GM21515 (cell line): ENCODE measurements at regions not wholly inside any gene's neighbourhood (a gene's known extent, or its start where the extent isn't known, plus 50 kb on each side); places are given as distances from the start of the nearest gene placed in this dataset.
"Not testable (repeated sequence)": the region's sequence is repeated elsewhere in the genome, so short reads cannot be mapped to it uniquely, and the experiment has no call there.

Experiments
- ATAC-seq: cut with Tn5 transposase; IDR thresholded peaks from one replicate; pipeline ENCODE4 v1.9.1; 2021; ENCODE audit not compliant: unreplicated experiment

GRCh38 chr2:89280536-89280935 lies 589.1 kb downstream of the RPIA start:
- not testable (repeated sequence) for ATAC-seq

GRCh38 chr2:89286448-89287080 lies 595.1 kb downstream of the RPIA start:
- not testable (repeated sequence) for ATAC-seq

DNA sequence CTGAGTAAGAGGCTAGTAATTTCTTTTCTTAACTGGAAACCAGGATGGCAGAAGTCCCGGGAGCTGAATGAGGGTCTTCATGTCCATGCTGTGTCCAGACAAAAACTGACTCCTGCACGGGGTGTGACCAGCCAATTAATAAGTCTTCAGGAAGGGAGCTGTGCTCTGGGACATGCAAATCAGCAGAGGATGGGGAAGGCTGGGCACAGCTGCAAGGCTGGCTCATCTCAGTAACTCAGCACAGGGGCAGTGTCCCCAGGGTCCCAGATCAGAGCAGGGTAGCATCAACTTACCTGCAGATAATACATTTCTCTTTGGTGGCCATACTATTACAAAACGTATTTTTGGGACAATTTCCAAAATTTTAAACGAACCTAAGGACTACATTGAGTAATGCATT lies 595.6 kb downstream of the RPIA start:
- ATAC-seq = not testable (repeated sequence)

DNA sequence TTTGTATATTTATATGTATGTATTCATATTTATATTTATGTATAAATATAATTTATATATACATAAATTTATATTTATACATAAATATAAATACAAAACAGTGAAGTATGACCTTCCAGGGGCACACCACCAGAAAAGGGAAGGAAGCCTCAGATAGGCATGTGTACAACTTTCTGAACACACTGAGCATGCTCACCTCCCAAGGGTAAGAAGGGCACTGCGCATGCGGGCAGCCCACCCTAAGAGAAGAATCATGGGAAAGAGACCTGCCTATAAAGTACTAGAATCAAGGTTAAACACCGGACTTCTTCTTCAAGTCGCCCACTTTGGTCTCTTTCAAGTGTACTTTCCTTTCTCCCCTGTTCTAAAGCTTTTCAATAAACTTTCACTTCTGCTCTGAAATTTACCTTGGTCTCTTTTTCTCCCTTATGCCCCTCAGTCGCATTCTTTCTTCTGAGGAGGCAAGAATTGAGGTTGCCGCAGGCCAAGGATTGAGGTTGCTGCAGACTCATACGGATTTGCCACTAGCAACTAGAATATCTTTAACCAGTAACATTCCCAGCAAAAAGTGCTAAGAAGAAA lies 600.3 kb downstream of the RPIA start:
- not testable (repeated sequence) for ATAC-seq

- not testable (repeated sequence) for ATAC-seq
These were observed 601.9 kb downstream of the RPIA start for GRCh38 chr2:89293399-89293798.

GRCh38 chr2:89294335-89294734 lies 602.9 kb downstream of the RPIA start:
- ATAC-seq = not testable (repeated sequence)

- not testable (repeated sequence) for ATAC-seq
These were observed 605.4 kb downstream of the RPIA start for GRCh38 chr2:89296820-89297398.

DNA sequence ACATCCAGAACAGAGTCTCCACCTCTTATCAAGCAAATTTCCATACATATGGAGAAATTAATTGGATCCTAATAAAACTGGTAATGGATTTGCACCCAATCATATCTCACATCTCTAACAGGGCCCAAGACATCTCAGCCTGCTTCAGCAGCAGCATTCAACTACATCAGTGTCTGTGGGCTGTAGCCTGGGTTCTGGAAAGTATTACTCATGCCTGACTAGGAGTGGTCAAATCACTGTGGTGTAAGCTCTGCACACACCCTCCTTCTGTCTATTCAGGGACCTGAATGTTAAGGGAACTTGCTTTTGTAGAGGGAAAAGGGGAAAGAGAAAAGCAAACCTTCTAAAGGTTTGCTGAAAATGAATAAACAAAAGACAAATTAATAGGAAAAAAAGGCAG lies 607.7 kb downstream of the RPIA start:
- not testable (repeated sequence) for ATAC-seq

DNA sequence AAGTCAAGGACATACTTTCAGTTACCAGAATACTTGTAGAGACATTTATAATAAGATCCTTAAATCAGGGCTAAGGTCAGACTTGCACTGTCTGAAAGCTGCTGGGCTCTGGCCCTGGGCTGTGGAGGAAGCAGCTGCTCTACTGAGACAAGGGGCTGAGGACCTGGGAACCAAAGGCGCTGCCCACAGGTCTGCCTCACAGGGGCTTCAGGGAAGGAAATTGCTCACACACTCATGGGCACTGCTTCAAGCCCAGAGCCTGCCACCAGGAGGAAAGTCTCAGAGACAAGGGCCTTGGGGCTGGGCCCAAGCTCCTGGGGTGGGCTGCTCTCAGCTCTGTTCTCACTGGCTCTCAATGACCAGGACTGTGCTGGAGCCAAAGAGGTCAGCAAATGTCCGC lies 614.1 kb downstream of the RPIA start:
- not testable (repeated sequence) for ATAC-seq

DNA sequence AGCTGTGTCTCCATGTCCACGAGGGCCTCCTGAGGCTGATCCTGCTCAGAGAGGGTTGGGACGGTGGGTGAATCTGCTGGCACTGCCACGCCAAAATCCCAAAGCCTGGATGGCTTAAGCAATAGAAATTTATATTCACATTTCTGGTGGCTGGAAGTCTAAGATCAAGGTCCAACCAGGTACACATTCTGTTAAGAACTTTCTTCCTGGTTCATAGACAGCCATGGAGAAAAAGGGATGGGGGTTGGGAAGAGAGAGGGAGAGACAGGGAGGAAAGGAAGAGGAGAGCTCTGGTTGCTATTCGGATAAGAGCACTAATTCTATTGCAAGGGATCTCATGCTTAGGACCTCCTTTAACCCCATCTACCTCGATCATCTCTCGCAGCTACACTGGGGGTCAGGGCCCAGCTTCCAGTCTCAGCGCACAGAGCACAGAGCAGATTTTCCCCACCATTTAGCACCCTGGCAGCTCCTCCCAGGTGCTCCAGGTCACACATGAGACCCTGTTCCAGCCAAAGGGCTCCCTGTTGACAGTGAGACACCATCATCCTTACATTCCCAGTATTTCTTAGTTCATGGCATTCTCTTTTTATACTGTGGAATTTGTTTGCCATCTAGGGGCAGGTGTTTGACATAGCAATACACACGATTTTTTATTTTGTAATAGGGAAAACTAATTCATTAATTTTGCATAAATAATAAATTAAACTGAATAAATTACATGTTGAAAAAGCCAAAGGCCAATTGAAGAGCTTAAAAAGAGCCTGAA lies 615.6 kb downstream of the RPIA start:
- ATAC-seq = not testable (repeated sequence)

- not testable (repeated sequence) for ATAC-seq
These were observed 627.5 kb downstream of the RPIA start for GRCh38 chr2:89318990-89319389.

GRCh38 chr2:89325894-89326293 lies 634.4 kb downstream of the RPIA start:
- not testable (repeated sequence) for ATAC-seq

GRCh38 chr2:89326455-89326854 lies 635.0 kb downstream of the RPIA start:
- ATAC-seq = not testable (repeated sequence)

DNA sequence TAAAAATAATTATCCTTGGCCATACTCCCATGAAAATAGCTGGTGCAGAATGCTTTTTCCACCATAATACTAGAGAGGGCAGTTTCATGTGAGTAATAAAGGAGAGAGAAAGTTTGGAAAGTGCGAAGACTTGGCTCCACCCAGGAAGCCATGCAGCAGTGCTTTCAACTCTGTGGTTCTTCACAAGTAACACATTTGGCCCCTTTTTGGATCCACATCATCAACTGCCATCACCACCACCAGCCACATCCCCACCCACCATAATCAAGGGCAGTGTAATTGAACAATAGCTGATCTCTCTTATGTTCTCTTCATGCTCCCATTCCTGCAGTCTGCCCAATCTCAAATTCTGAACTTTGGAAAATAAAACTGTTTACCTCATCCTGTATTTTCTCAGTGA lies 637.3 kb downstream of the RPIA start:
- ATAC-seq = not testable (repeated sequence)
